Stimulated activated CD8-positive, alpha-beta memory T cell treated with anti-CD3 and anti-CD28 coated beads, Interleukin-2, amount 100 ng/mL, for 48 hours (primary cell): ENCODE measurements at regions not wholly inside any gene's neighbourhood (a gene's known extent, or its start where the extent isn't known, plus 50 kb on each side); places are given as distances from the start of the nearest gene placed in this dataset.

ENCODE experiments used
- DNase-seq, 2 donors: peaks; one replicate each; pipeline ENCODE4 v3.0.0-alpha.2; 2020; ENCODE audit warnings: low read depth in 2 of 2

GRCh38 chr5:32504329-32504988 lies 59.9 kb upstream of the ZFR start:
- no peak for DNase-seq

- no peak for DNase-seq
These were observed 58.7 kb upstream of the ZFR start for GRCh38 chr5:32503261-32503660.

GRCh38 chr5:32501071-32502002 lies 56.8 kb upstream of the ZFR start:
- DNase-seq, result no peak

- no peak for DNase-seq
These were observed 55.6 kb upstream of the ZFR start for GRCh38 chr5:32500181-32500580.

- peak in 1 of 2 donors; percentile 4 for DNase-seq
These were observed 54.7 kb upstream of the ZFR start for GRCh38 chr5:32499261-32499660.

- DNase-seq, result no peak
These were observed 53.9 kb upstream of the ZFR start for GRCh38 chr5:32498484-32498883.

- no peak for DNase-seq
These were observed 51.6 kb upstream of the ZFR start for GRCh38 chr5:32496104-32496503.

- DNase-seq, result no peak
These were observed 50.3 kb upstream of the ZFR start for GRCh38 chr5:32494827-32495226.
